GM12878 (cell line): ENCODE measurements at regions not wholly inside any gene's neighbourhood (a gene's known extent, or its start where the extent isn't known, plus 50 kb on each side); places are given as distances from the start of the nearest gene placed in this dataset.

Experiments used
- ATAC-seq: fragments of 200-7000 bp; cut with Tn5 transposase; 3 replicates; pipeline ENCODE4 v1.9.1; 2020; ENCODE audit warnings: mild to moderate bottlenecking, moderate library complexity
- BruUV-seq: library from RNA; stranded (reverse); fragments of 400-500 nt; replicated peaks from 2 replicates; lab custom pipeline; 2021; lab: Mats Ljungman, UMichigan
- CTCF ChIA-PET: fragments of 300-600 bp; sonication (Branson Sonifier 250); formaldehyde crosslinking; extraction: SDS; loops from one replicate; lab custom pipeline; 2021; ENCODE audit warnings: inconsistent platforms; lab: Yijun Ruan, JAX
- POLR2A ChIA-PET: fragments of 350-600 bp; formaldehyde crosslinking; extraction: SDS; loops from one replicate; lab custom pipeline; 2021; ENCODE audit warnings: inconsistent platforms; lab: Charles Lee
- RAD21 ChIA-PET: fragments of 300-600 bp; sonication (Branson Sonifier 250); formaldehyde crosslinking; loops from one replicate; lab custom pipeline; 2023; ENCODE audit warnings: antibody characterized with exemption; ENCODE audit not compliant: unreplicated experiment; lab: Charles Lee
- SMC1A ChIA-PET: fragments of 300-600 bp; sonication (Branson Sonifier 250); formaldehyde crosslinking; loops from one replicate; lab custom pipeline; 2023; ENCODE audit not compliant: unreplicated experiment, uncharacterized antibody; lab: Charles Lee
- DNase-seq: peaks from one replicate; pipeline ENCODE4 v3.0.0-alpha.2; 2011; ENCODE audit warnings: low read depth, low spot score
- FAIRE-seq: peaks from 3 replicates; lab custom pipeline; 2011; peaks lifted over from hg19 to GRCh38; lab: Jason Lieb, UNC
- H2AFZ ChIP-seq: 2 replicates; pipeline ENCODE4 v1.6.0; 2011; ENCODE audit warnings: low read depth, low read length, control low read depth; ENCODE audit not compliant: control insufficient read depth
- H3K27ac ChIP-seq: 2 replicates; pipeline ENCODE4 v1.5.1; 2011; ENCODE audit warnings: control low read depth; ENCODE audit not compliant: control insufficient read depth, insufficient read depth
- H3K27me3 ChIP-seq, 2 experiments: replicated peaks in 1 of 2; 2 replicates each; pipeline versions ENCODE4 v1.6.0 to v1.6.1; 2011; ENCODE audit warnings: low read length in 1 of 2; ENCODE audit not compliant: control insufficient read depth in 2 of 2, insufficient read depth in 2 of 2
- H3K36me3 ChIP-seq, 2 experiments: 2 replicates each; pipeline ENCODE4 v1.5.1; 2011; ENCODE audit warnings: low read length in 1 of 2; ENCODE audit not compliant: control insufficient read depth in 2 of 2, insufficient read depth in 2 of 2
- H3K4me1 ChIP-seq: 2 replicates; pipeline ENCODE4 v1.6.1; 2011; ENCODE audit warnings: mild to moderate bottlenecking, low read length, moderate library complexity, mixed read lengths; ENCODE audit not compliant: control insufficient read depth, insufficient read depth
- H3K4me2 ChIP-seq: 2 replicates; pipeline ENCODE4 v1.6.0; 2011; ENCODE audit warnings: control low read depth; ENCODE audit not compliant: control insufficient read depth, insufficient read depth
- H3K4me3 ChIP-seq: fragments of 200-600 bp; sonication (generic); 2 replicates; pipeline ENCODE4 v1.5.1; 2016
- H3K79me2 ChIP-seq: 2 replicates; pipeline ENCODE4 v1.6.0; 2011; ENCODE audit warnings: low read length; ENCODE audit not compliant: control insufficient read depth, insufficient read depth
- H3K9ac ChIP-seq: 2 replicates; pipeline ENCODE4 v1.8.0; 2011; ENCODE audit warnings: low read length, control low read depth, mixed read lengths; ENCODE audit not compliant: control insufficient read depth, insufficient read depth
- H3K9me3 ChIP-seq: replicated peaks from 3 replicates; pipeline ENCODE4 v1.5.1; 2011; ENCODE audit warnings: mild to moderate bottlenecking, low read length; ENCODE audit not compliant: control insufficient read depth, insufficient read depth
- H4K20me1 ChIP-seq: 2 replicates; pipeline ENCODE4 v1.6.0; 2011; ENCODE audit not compliant: control insufficient read depth, insufficient read depth
- ATF7 ChIP-seq: fragments of 450-650 bp; IDR thresholded peaks from 2 replicates; pipeline ENCODE4 v1.6.1; 2016; ENCODE audit warnings: low read depth, mild to moderate bottlenecking
- CREB1 ChIP-seq: IDR thresholded peaks from 2 replicates; pipeline ENCODE4 v1.6.1; 2012; ENCODE audit warnings: low read depth, mild to moderate bottlenecking, inconsistent platforms
- HSF1 ChIP-seq: fragments of 150-350 bp; IDR thresholded peaks from 2 replicates; pipeline ENCODE4 v1.6.1; 2014; ENCODE audit warnings: mild to moderate bottlenecking, low read depth, low read length
- IKZF1 ChIP-seq: fragments of 450-650 bp; conservative IDR thresholded peaks from 2 replicates; pipeline ENCODE4 v1.6.1; 2017; ENCODE audit warnings: antibody characterized with exemption, mild to moderate bottlenecking
- IRF3 ChIP-seq: fragments of 450-650 bp; IDR thresholded peaks from 2 replicates; pipeline ENCODE4 v1.6.1; 2014; ENCODE audit warnings: mild to moderate bottlenecking
- KDM1A ChIP-seq: fragments of 200-600 bp; sonication (generic); IDR thresholded peaks from 2 replicates; pipeline ENCODE4 v1.6.1; 2016; ENCODE audit warnings: borderline replicate concordance
- NFXL1 ChIP-seq: fragments of 450-650 bp; IDR thresholded peaks from 2 replicates; pipeline ENCODE4 v1.6.1; 2017; ENCODE audit warnings: antibody characterized with exemption, mild to moderate bottlenecking, borderline replicate concordance
- NKRF ChIP-seq: fragments of 450-650 bp; conservative IDR thresholded peaks from 2 replicates; pipeline ENCODE4 v1.6.1; 2017; ENCODE audit warnings: mild to moderate bottlenecking, moderate library complexity
- NR2C2 ChIP-seq: IDR thresholded peaks from 2 replicates; pipeline ENCODE4 v1.6.1; 2011; ENCODE audit warnings: borderline replicate concordance, low read depth; ENCODE audit not compliant: control insufficient read depth, insufficient read length
- RB1 ChIP-seq: fragments of 450-650 bp; formaldehyde crosslinking; IDR thresholded peaks from 2 replicates; pipeline ENCODE4 v1.6.1; 2017; ENCODE audit warnings: mild to moderate bottlenecking, borderline replicate concordance
- RFX5 ChIP-seq: IDR thresholded peaks from 2 replicates; pipeline ENCODE4 v1.6.1; 2011; ENCODE audit warnings: low read depth, low read length, improper control_type of control experiment
- SIN3A ChIP-seq: IDR thresholded peaks from 2 replicates; pipeline ENCODE4 v1.6.1; 2012; ENCODE audit warnings: low read depth, low read length, improper control_type of control experiment
- STAT1 ChIP-seq: fragments of 450-650 bp; conservative IDR thresholded peaks from 2 replicates; pipeline ENCODE4 v1.6.1; 2014; ENCODE audit warnings: antibody characterized with exemption, mild to moderate bottlenecking
- TAF1 ChIP-seq: IDR thresholded peaks from 2 replicates; pipeline ENCODE4 v1.6.1; 2011; ENCODE audit warnings: mild to moderate bottlenecking, low read depth, low read length, borderline replicate concordance
- YY1 ChIP-seq: IDR thresholded peaks from 2 replicates; pipeline ENCODE4 v1.6.1; 2011; ENCODE audit warnings: low read depth, mild to moderate bottlenecking, low read length
- ZNF274 ChIP-seq: IDR thresholded peaks from one replicate; pipeline ENCODE4 v1.8.0; 2011; ENCODE audit not compliant: insufficient read length, insufficient read depth
- ZZZ3 ChIP-seq: IDR thresholded peaks from 2 replicates; pipeline ENCODE4 v1.6.1; 2011; ENCODE audit warnings: low read depth; ENCODE audit not compliant: control insufficient read depth, insufficient read length
- WGBS: methylation state at CpG from one replicate; pipeline ENCODE4 v1.1.6; 2016; ENCODE audit warnings: low lambda C conversion rate; ENCODE audit not compliant: insufficient replicate concordance, insufficient coverage; ENCODE audit errors: missing lambda C conversion rate; 5-methylcytosine and 5-hydroxymethylcytosine counted together
- in situ Hi-C: fragments of 300-500 bp; cut with MboI; formaldehyde crosslinking; loops from 9 replicates; pipeline ENCODE4 v1.14.3; 2018; ENCODE audit warnings: mixed read lengths
- intact Hi-C: fragments of 100-400 bp; cut with micrococcal nuclease; formaldehyde crosslinking; loops from one replicate; pipeline ENCODE4 v1.14.2; 2022; ENCODE audit not compliant: unreplicated experiment
- TF ChIP-seq, protein P1 (sequence below): fragments of 450-650 bp; IDR thresholded peaks from 2 replicates; pipeline ENCODE4 v1.6.1; 2017; ENCODE audit warnings: antibody characterized with exemption, mild to moderate bottlenecking, moderate library complexity

GRCh38 chr1:17892225-17892624 lies 137.1 kb downstream of the ACTL8 start (continued):
- no peak for TF ChIP-seq NFXL1
- TF ChIP-seq ZNF274 = no peak
- TF ChIP-seq, protein P1, sequence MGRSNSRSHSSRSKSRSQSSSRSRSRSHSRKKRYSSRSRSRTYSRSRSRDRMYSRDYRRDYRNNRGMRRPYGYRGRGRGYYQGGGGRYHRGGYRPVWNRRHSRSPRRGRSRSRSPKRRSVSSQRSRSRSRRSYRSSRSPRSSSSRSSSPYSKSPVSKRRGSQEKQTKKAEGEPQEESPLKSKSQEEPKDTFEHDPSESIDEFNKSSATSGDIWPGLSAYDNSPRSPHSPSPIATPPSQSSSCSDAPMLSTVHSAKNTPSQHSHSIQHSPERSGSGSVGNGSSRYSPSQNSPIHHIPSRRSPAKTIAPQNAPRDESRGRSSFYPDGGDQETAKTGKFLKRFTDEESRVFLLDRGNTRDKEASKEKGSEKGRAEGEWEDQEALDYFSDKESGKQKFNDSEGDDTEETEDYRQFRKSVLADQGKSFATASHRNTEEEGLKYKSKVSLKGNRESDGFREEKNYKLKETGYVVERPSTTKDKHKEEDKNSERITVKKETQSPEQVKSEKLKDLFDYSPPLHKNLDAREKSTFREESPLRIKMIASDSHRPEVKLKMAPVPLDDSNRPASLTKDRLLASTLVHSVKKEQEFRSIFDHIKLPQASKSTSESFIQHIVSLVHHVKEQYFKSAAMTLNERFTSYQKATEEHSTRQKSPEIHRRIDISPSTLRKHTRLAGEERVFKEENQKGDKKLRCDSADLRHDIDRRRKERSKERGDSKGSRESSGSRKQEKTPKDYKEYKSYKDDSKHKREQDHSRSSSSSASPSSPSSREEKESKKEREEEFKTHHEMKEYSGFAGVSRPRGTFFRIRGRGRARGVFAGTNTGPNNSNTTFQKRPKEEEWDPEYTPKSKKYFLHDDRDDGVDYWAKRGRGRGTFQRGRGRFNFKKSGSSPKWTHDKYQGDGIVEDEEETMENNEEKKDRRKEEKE = no peak
- no peak for TF ChIP-seq IRF3
- TF ChIP-seq KDM1A = no peak

DNA sequence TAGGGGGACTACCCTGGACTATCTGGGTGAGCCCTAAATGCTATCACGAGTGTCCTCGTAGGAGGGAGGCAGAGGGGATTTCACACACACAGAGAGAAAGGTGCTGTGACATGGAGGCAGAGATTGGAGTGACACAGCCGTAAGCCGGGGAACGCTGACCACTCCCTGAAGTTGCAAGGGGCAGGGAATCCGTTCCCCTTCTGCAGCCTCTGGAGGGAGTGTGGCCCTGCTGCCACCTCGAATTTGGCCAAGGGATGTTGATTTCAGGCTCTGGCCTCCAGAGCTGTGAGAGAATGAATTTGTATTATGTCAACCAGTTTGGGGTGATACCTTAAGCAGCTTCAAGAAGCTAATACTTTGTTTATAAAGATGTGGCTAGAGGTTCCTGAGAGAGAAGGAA lies 137.7 kb downstream of the ACTL8 start:
- in situ Hi-C loops = no loop called here
- H3K36me3 ChIP-seq = no peaks in the 10 kb centered on the region
- no peaks in the 10 kb centered on the region for H3K4me1 ChIP-seq
- 2% methylated on average over 7 of the region's 7 CpGs for WGBS
- ChIA-PET CTCF (interaction anchor here (0.7 kb wide), 1 partner anchor 9 kb away, joined by 3 read pairs; no protein-coding TSS in a partner anchor), SMC1A (no interaction called here), POLR2A (no interaction called here), RAD21 (no interaction called here)
- no peak overlapping the region for H3K4me2 ChIP-seq
- ATAC-seq (no peak), FAIRE-seq (no peak), DNase-seq (no peak)
- no peaks in the 10 kb centered on the region for H3K79me2 ChIP-seq
- H4K20me1 ChIP-seq = no peaks in the 10 kb centered on the region
- H3K9me3 ChIP-seq = no peaks in the 10 kb centered on the region
- H3K27ac ChIP-seq = no peak overlapping the region
- H3K9ac ChIP-seq = no peak overlapping the region
- intact Hi-C loops = no loop called here
- H3K4me3 ChIP-seq = no peak overlapping the region
- no peak overlapping the region for H2AFZ ChIP-seq
- no TSS peak for BruUV-seq
- H3K27me3 ChIP-seq = no peaks in the 10 kb centered on the region
- TF ChIP-seq RB1 (no peak), CREB1 (no peak), HSF1 (no peak), ATF7 (no peak), ZZZ3 (no peak), IKZF1 (no peak), NKRF (no peak), SIN3A (no peak), STAT1 (no peak), NR2C2 (no peak), YY1 (no peak), TAF1 (no peak), RFX5 (no peak)
